Liver (tissue), 8 donors: ENCODE measurements at regions not wholly inside any gene's neighbourhood (a gene's known extent, or its start where the extent isn't known, plus 50 kb on each side); places are given as distances from the start of the nearest gene placed in this dataset.
"Not testable (repeated sequence)": the region's sequence is repeated elsewhere in the genome, so short reads cannot be mapped to it uniquely, and the experiment has no call there.

Experiments used
- DNase-seq: peaks from one replicate; pipeline ENCODE4 v3.0.0-alpha.2; 2017; ENCODE audit warnings: low spot score
- H3K27ac ChIP-seq, 2 donors: one replicate each; pipeline ENCODE4 v1.7.0; 2013; ENCODE audit warnings: inconsistent platforms in 2 of 2, low read length in 2 of 2, control low read depth in 1 of 2, low read depth in 1 of 2, mild to moderate bottlenecking in 1 of 2
- H3K27me3 ChIP-seq, 4 donors: one replicate each; pipeline versions ENCODE4 v1.6.1 to v1.7.0; 2013; ENCODE audit warnings: low read length in 3 of 4, inconsistent platforms in 1 of 4, mild to moderate bottlenecking in 1 of 4, moderate library complexity in 1 of 4; ENCODE audit not compliant: control insufficient read depth in 4 of 4, insufficient read depth in 4 of 4
- H3K36me3 ChIP-seq, 4 donors: one replicate each; pipeline versions ENCODE4 v1.6.1 to v1.7.0; 2013; ENCODE audit warnings: low read length in 3 of 4, mild to moderate bottlenecking in 3 of 4, low read depth in 1 of 4, moderate library complexity in 1 of 4; ENCODE audit not compliant: control insufficient read depth in 4 of 4, insufficient read depth in 3 of 4
- H3K4me1 ChIP-seq, 4 donors: one replicate each; pipeline versions ENCODE4 v1.6.1 to v1.7.0; 2013; ENCODE audit warnings: low read length in 3 of 4, mild to moderate bottlenecking in 3 of 4, moderate library complexity in 1 of 4; ENCODE audit not compliant: control insufficient read depth in 4 of 4, insufficient read depth in 4 of 4
- H3K4me3 ChIP-seq, 3 donors: one replicate each; pipeline versions ENCODE4 v1.6.1 to v1.7.0; 2013; ENCODE audit warnings: low read length in 3 of 3, control low read depth in 1 of 3, low read depth in 1 of 3, mild to moderate bottlenecking in 1 of 3
- H3K9ac ChIP-seq, 2 donors: one replicate each; pipeline ENCODE4 v1.7.0; 2013; ENCODE audit warnings: low read length in 2 of 2, mild to moderate bottlenecking in 2 of 2, moderate library complexity in 2 of 2, control low read depth in 1 of 2, low read depth in 1 of 2
- H3K9me3 ChIP-seq, 4 donors: one replicate each; pipeline versions ENCODE4 v1.6.1 to v1.7.0; 2013; ENCODE audit warnings: low read length in 3 of 4; ENCODE audit not compliant: control insufficient read depth in 4 of 4
- ATF3 ChIP-seq: IDR thresholded peaks from 2 replicates; pipeline ENCODE4 v1.6.1; 2016; ENCODE audit warnings: antibody characterized with exemption
- CTCF ChIP-seq: fragments of 150-350 bp; IDR thresholded peaks from 2 replicates; pipeline ENCODE4 v1.5.1; 2017; ENCODE audit warnings: improper control_type of control experiment, low read depth, low read length; ENCODE audit not compliant: missing input control
- EGR1 ChIP-seq, 2 donors: IDR thresholded peaks; 2 replicates each; pipeline ENCODE4 v1.6.1; 2016 to 2018; ENCODE audit warnings: antibody characterized with exemption in 2 of 2, low read depth in 2 of 2
- FOXA1 ChIP-seq: IDR thresholded peaks from 2 replicates; pipeline ENCODE4 v1.6.1; 2016; ENCODE audit warnings: antibody characterized with exemption
- FOXA2 ChIP-seq: IDR thresholded peaks from 2 replicates; pipeline ENCODE4 v1.6.1; 2016; ENCODE audit warnings: antibody characterized with exemption
- GABPA ChIP-seq, 2 donors: IDR thresholded peaks in 1 of 2; conservative IDR thresholded peaks in 1 of 2; 2 replicates each; pipeline ENCODE4 v1.6.1; 2016; ENCODE audit warnings: antibody characterized with exemption in 2 of 2, mild to moderate bottlenecking in 1 of 2, moderate library complexity in 1 of 2
- HNF4A ChIP-seq, 2 donors: conservative IDR thresholded peaks; 2 replicates each; pipeline ENCODE4 v1.6.1; 2016; ENCODE audit warnings: antibody characterized with exemption in 2 of 2, mild to moderate bottlenecking in 2 of 2
- HNF4G ChIP-seq: IDR thresholded peaks from 2 replicates; pipeline ENCODE4 v1.6.1; 2016; ENCODE audit warnings: antibody characterized with exemption
- JUND ChIP-seq, 2 donors: IDR thresholded peaks; 2 replicates each; pipeline ENCODE4 v1.6.1; 2016; ENCODE audit warnings: antibody characterized with exemption in 2 of 2
- MAX ChIP-seq: IDR thresholded peaks from 2 replicates; pipeline ENCODE4 v1.6.1; 2016; ENCODE audit warnings: antibody characterized with exemption
- NR2F2 ChIP-seq: IDR thresholded peaks from 2 replicates; pipeline ENCODE4 v1.6.1; 2016; ENCODE audit warnings: antibody characterized with exemption
- RAD21 ChIP-seq, 2 donors: IDR thresholded peaks; 2 replicates each; pipeline ENCODE4 v1.6.1; 2016; ENCODE audit warnings: antibody characterized with exemption in 2 of 2, mild to moderate bottlenecking in 2 of 2
- REST ChIP-seq: IDR thresholded peaks from 2 replicates; pipeline ENCODE4 v1.6.1; 2016; ENCODE audit warnings: antibody characterized with exemption, mild to moderate bottlenecking
- RXRA ChIP-seq, 2 donors: IDR thresholded peaks; 2 replicates each; pipeline ENCODE4 v1.6.1; 2017 to 2018; ENCODE audit warnings: antibody characterized with exemption in 2 of 2, mild to moderate bottlenecking in 1 of 2
- SP1 ChIP-seq: IDR thresholded peaks from 2 replicates; pipeline ENCODE4 v1.6.1; 2018; ENCODE audit warnings: antibody characterized with exemption, mild to moderate bottlenecking
- TAF1 ChIP-seq: conservative IDR thresholded peaks from 2 replicates; pipeline ENCODE4 v1.6.1; 2016; ENCODE audit warnings: antibody characterized with exemption, mild to moderate bottlenecking
- YY1 ChIP-seq: IDR thresholded peaks from 2 replicates; pipeline ENCODE4 v1.6.1; 2016; ENCODE audit warnings: antibody characterized with exemption, mild to moderate bottlenecking
- ZBTB33 ChIP-seq: IDR thresholded peaks from 2 replicates; pipeline ENCODE4 v1.6.1; 2016; ENCODE audit warnings: antibody characterized with exemption
- WGBS: extraction: QIAGEN DNeasy Blood & Tissue Kit; methylation state at CpG from one replicate; pipeline ENCODE4 v1.1.7; 2013; 5-methylcytosine and 5-hydroxymethylcytosine counted together
- donor health status: healthy.
- donor health status: healthy.
- donor health status: healthy.
- donor health status: healthy.
- donor health status: healthy.

- Histone ChIP-seq H3K9me3 (no peaks in the 10 kb centered on the region), H3K9ac (no peak overlapping the region), H3K36me3 (no peaks in the 10 kb centered on the region), H3K27ac (no peak overlapping the region), H3K4me1 (no peaks in the 10 kb centered on the region), H3K4me3 (no peak overlapping the region), H3K27me3 (no peaks in the 10 kb centered on the region)
- no peak for DNase-seq
- no peak for TF ChIP-seq FOXA1
- TF ChIP-seq JUND (IDR thresholded peaks at IDR 0.05) = no peak
Measured at GRCh38 chr9:73325983-73326382, 174.3 kb downstream of the ANXA1 start.

- H3K9me3 ChIP-seq = no peaks in the 10 kb centered on the region
- H3K27ac ChIP-seq = no peak overlapping the region
- 24% methylated on average over 2 of the region's 2 CpGs for WGBS
- no peaks in the 10 kb centered on the region for H3K36me3 ChIP-seq
- no peak for TF ChIP-seq SP1
- TF ChIP-seq MAX = no peak
- no peak for TF ChIP-seq ATF3
- no peak for TF ChIP-seq HNF4G
- no peak for TF ChIP-seq TAF1
- no peak for TF ChIP-seq YY1
- no peak for TF ChIP-seq REST
- no peak for TF ChIP-seq RXRA (IDR thresholded peaks at IDR 0.05)
- TF ChIP-seq RAD21 (IDR thresholded peaks at IDR 0.05) = no peak
- no peak for TF ChIP-seq NR2F2
- no peak for TF ChIP-seq JUND (IDR thresholded peaks at IDR 0.05)
- no peak for TF ChIP-seq ZBTB33
- TF ChIP-seq GABPA (IDR thresholded peaks at IDR 0.05 in 1 of 2, conservative IDR thresholded peaks at IDR 0.05 in 1 of 2) = no peak
- no peak for TF ChIP-seq CTCF
- TF ChIP-seq HNF4A (conservative IDR thresholded peaks at IDR 0.05) = no peak
- TF ChIP-seq FOXA1 = no peak
- TF ChIP-seq FOXA2 = no peak
- no peak for TF ChIP-seq EGR1 (IDR thresholded peaks at IDR 0.05; ENCODE audit: low read depth in 2 of 2)
- no peak overlapping the region for H3K4me3 ChIP-seq
- no peak for DNase-seq
- no peaks in the 10 kb centered on the region for H3K4me1 ChIP-seq
- H3K9ac ChIP-seq = no peak overlapping the region
- no peaks in the 10 kb centered on the region for H3K27me3 ChIP-seq
Measured at GRCh38 chr9:73327149-73327548, 175.5 kb downstream of the ANXA1 start.

GRCh38 chr9:73337182-73337581 lies 185.5 kb downstream of the ANXA1 start:
- not testable (repeated sequence) for H3K9me3 ChIP-seq, H3K4me3 ChIP-seq, H3K9ac ChIP-seq, H3K36me3 ChIP-seq, H3K27ac ChIP-seq, DNase-seq, H3K4me1 ChIP-seq, H3K27me3 ChIP-seq
- 70% methylated on average over 2 of the region's 2 CpGs for WGBS
